ENCODE measurements at regions not wholly inside any gene's neighbourhood (a gene's known extent, or its start where the extent isn't known, plus 50 kb on each side); places are given as distances from the start of the nearest gene placed in this dataset.
"Not testable (repeated sequence)": the region's sequence is repeated elsewhere in the genome, so short reads cannot be mapped to it uniquely, and the experiment has no call there.

DNA sequence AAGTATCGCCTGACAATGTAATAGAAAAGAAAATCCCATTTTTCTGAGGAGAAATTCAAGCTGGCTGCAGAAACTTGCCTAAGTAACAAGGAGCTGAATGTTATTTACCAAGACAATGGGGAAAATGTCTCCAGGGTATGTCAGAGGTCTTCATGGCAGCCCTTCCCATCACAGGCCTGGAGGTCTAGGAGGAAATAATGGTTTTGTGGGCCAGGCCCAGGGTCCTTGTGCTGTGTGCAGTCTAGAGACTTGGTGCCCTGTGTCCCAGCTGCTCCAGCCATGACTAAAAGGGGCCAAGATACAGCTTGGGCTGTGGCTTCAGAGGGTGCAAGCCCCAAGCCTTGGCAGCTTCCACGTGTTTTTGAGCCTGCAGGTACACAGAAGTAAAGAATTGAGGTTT, 120.5 kb upstream of the PKP2 start:
- TF ChIP-seq POLR2A (IDR thresholded peaks at IDR 0.05) = not testable (repeated sequence)
- TF ChIP-seq, protein P1, sequence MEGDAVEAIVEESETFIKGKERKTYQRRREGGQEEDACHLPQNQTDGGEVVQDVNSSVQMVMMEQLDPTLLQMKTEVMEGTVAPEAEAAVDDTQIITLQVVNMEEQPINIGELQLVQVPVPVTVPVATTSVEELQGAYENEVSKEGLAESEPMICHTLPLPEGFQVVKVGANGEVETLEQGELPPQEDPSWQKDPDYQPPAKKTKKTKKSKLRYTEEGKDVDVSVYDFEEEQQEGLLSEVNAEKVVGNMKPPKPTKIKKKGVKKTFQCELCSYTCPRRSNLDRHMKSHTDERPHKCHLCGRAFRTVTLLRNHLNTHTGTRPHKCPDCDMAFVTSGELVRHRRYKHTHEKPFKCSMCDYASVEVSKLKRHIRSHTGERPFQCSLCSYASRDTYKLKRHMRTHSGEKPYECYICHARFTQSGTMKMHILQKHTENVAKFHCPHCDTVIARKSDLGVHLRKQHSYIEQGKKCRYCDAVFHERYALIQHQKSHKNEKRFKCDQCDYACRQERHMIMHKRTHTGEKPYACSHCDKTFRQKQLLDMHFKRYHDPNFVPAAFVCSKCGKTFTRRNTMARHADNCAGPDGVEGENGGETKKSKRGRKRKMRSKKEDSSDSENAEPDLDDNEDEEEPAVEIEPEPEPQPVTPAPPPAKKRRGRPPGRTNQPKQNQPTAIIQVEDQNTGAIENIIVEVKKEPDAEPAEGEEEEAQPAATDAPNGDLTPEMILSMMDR (IDR thresholded peaks at IDR 0.05) = not testable (repeated sequence)

Measured in adrenal gland (tissue), 5 donors.